Mesenchymal stem cell (in vitro differentiated cells and primary cell): ENCODE measurements at regions not wholly inside any gene's neighbourhood (a gene's known extent, or its start where the extent isn't known, plus 50 kb on each side); places are given as distances from the start of the nearest gene placed in this dataset.

Experiments
- DNase-seq: peaks from one replicate; pipeline ENCODE4 v3.0.0-alpha.2; 2013
- H2AFZ ChIP-seq: one replicate; pipeline ENCODE4 v1.6.1; 2013; ENCODE audit warnings: low read depth, mild to moderate bottlenecking, control low read depth, inconsistent platforms, low read length, moderate library complexity
- H2AK5ac ChIP-seq: 2 replicates; pipeline ENCODE4 v1.6.1; 2013; ENCODE audit warnings: low read length, moderate library complexity, mild to moderate bottlenecking, inconsistent platforms; ENCODE audit not compliant: severe bottlenecking
- H2BK120ac ChIP-seq: one replicate; pipeline ENCODE4 v1.6.1; 2013; ENCODE audit warnings: low read depth, mild to moderate bottlenecking, inconsistent platforms, low read length, moderate library complexity
- H2BK12ac ChIP-seq, 2 experiments: one replicate each; pipeline ENCODE4 v1.6.1; 2013; ENCODE audit warnings: inconsistent platforms in 2 of 2, low read length in 2 of 2, mild to moderate bottlenecking in 2 of 2, moderate library complexity in 2 of 2, control low read depth in 1 of 2
- H2BK15ac ChIP-seq: one replicate; pipeline ENCODE4 v1.6.1; 2013; ENCODE audit warnings: mild to moderate bottlenecking, low read depth, inconsistent platforms; ENCODE audit not compliant: poor library complexity, severe bottlenecking
- H2BK5ac ChIP-seq: 2 replicates; pipeline ENCODE4 v1.6.1; 2013; ENCODE audit warnings: low read depth, mild to moderate bottlenecking, low read length, control low read depth, inconsistent platforms; ENCODE audit not compliant: poor library complexity, severe bottlenecking
- H3K14ac ChIP-seq, 2 experiments: one replicate each; pipeline ENCODE4 v1.6.1; 2013; ENCODE audit warnings: inconsistent platforms in 2 of 2, low read length in 2 of 2, control low read depth in 1 of 2, mild to moderate bottlenecking in 1 of 2, moderate library complexity in 1 of 2
- H3K18ac ChIP-seq, 2 experiments: one replicate each; pipeline ENCODE4 v1.6.1; 2013; ENCODE audit warnings: inconsistent platforms in 2 of 2, low read length in 2 of 2, control low read depth in 1 of 2, low read depth in 1 of 2, mild to moderate bottlenecking in 1 of 2
- H3K23ac ChIP-seq, 2 experiments: one replicate each; pipeline ENCODE4 v1.6.1; 2013; ENCODE audit warnings: inconsistent platforms in 2 of 2, low read length in 2 of 2, mild to moderate bottlenecking in 2 of 2, moderate library complexity in 2 of 2, control low read depth in 1 of 2
- H3K27ac ChIP-seq: 2 replicates; pipeline ENCODE4 v1.5.1; 2013; ENCODE audit warnings: mild to moderate bottlenecking, moderate library complexity, low read length, control low read depth, inconsistent platforms; ENCODE audit not compliant: poor library complexity, severe bottlenecking
- H3K27me3 ChIP-seq, 2 experiments: 2 replicates each; pipeline versions ENCODE4 v1.6.1 to v1.7.0; 2013; ENCODE audit warnings: low read length in 2 of 2, mild to moderate bottlenecking in 2 of 2, moderate library complexity in 2 of 2, control low read depth in 1 of 2, inconsistent platforms in 1 of 2; ENCODE audit not compliant: control insufficient read depth in 1 of 2, insufficient read depth in 1 of 2
- H3K36me3 ChIP-seq, 2 experiments: 2 replicates each; pipeline versions ENCODE4 v1.6.1 to v1.7.0; 2013; ENCODE audit warnings: low read length in 2 of 2, control low read depth in 1 of 2, inconsistent platforms in 1 of 2, low read depth in 1 of 2, mild to moderate bottlenecking in 1 of 2; ENCODE audit not compliant: insufficient read depth in 2 of 2, control insufficient read depth in 1 of 2
- H3K4ac ChIP-seq, 2 experiments: one replicate each; pipeline ENCODE4 v1.6.1; 2013; ENCODE audit warnings: inconsistent platforms in 2 of 2, low read length in 2 of 2, mild to moderate bottlenecking in 2 of 2, moderate library complexity in 2 of 2, control low read depth in 1 of 2, low read depth in 1 of 2
- H3K4me1 ChIP-seq: 2 replicates; pipeline ENCODE4 v1.6.1; 2013; ENCODE audit warnings: low read depth, low read length, control low read depth; ENCODE audit not compliant: control insufficient read depth, insufficient read depth
- H3K4me2 ChIP-seq: 2 replicates; pipeline ENCODE4 v1.6.1; 2013; ENCODE audit warnings: low read length, mild to moderate bottlenecking, inconsistent platforms; ENCODE audit not compliant: poor library complexity, severe bottlenecking
- H3K4me3 ChIP-seq, 2 experiments: 2 replicates each; pipeline versions ENCODE4 v1.5.1 to v1.7.0; 2013; ENCODE audit warnings: low read length in 2 of 2, mild to moderate bottlenecking in 2 of 2, control low read depth in 1 of 2, low read depth in 1 of 2; ENCODE audit not compliant: insufficient read depth in 1 of 2
- H3K79me1 ChIP-seq: replicated peaks from 2 replicates; pipeline ENCODE4 v1.6.1; 2013; ENCODE audit warnings: mild to moderate bottlenecking, control low read depth, low read length, inconsistent platforms; ENCODE audit not compliant: poor library complexity, severe bottlenecking
- H3K9ac ChIP-seq: 2 replicates; pipeline ENCODE4 v1.7.0; 2013; ENCODE audit warnings: mild to moderate bottlenecking, low read length, moderate library complexity
- H3K9me3 ChIP-seq: 2 replicates; pipeline ENCODE4 v1.7.0; 2013; ENCODE audit warnings: mild to moderate bottlenecking, low read length; ENCODE audit not compliant: control insufficient read depth
- H4K8ac ChIP-seq: one replicate; pipeline ENCODE4 v1.6.1; 2013; ENCODE audit warnings: inconsistent platforms, mild to moderate bottlenecking, low read length, moderate library complexity
- H4K91ac ChIP-seq: one replicate; pipeline ENCODE4 v1.6.1; 2013; ENCODE audit warnings: mild to moderate bottlenecking, low read length, inconsistent platforms
- WGBS: methylation state at CpG from one replicate; pipeline ENCODE4 v1.1.7; 2013; ENCODE audit warnings: mixed read lengths; 5-methylcytosine and 5-hydroxymethylcytosine counted together

GRCh38 chrY:19365321-19365720 is 379.2 kb downstream of the KDM5D start:
- no peak overlapping the region for H3K18ac ChIP-seq
- H2BK15ac ChIP-seq, result no peak overlapping the region
- no peak overlapping the region for H3K4me2 ChIP-seq
- no peak overlapping the region for H2BK5ac ChIP-seq
- no peak overlapping the region for H4K91ac ChIP-seq
- H3K4me3 ChIP-seq, result no peak overlapping the region
- H2AK5ac ChIP-seq, result no peak overlapping the region
- H3K36me3 ChIP-seq, result no peaks in the 10 kb centered on the region
- WGBS, result no CpG with 5 or more reads among the region's 2 CpGs
- H2BK120ac ChIP-seq, result no peak overlapping the region
- no peak for DNase-seq
- H3K9ac ChIP-seq, result no peak overlapping the region
- H3K4me1 ChIP-seq, result no peaks in the 10 kb centered on the region
- no peaks in the 10 kb centered on the region for H3K9me3 ChIP-seq
- H3K23ac ChIP-seq, result no peak overlapping the region
- no peaks in the 10 kb centered on the region for H3K79me1 ChIP-seq
- H2BK12ac ChIP-seq, result no peak overlapping the region
- H4K8ac ChIP-seq, result no peak overlapping the region
- no peak overlapping the region for H3K14ac ChIP-seq
- H3K4ac ChIP-seq, result no peak overlapping the region
- H3K27me3 ChIP-seq, result no peaks in the 10 kb centered on the region
- H2AFZ ChIP-seq, result no peak overlapping the region
- no peak overlapping the region for H3K27ac ChIP-seq

GRCh38 chrY:19357249-19357648 is 387.3 kb downstream of the KDM5D start:
- no peaks in the 10 kb centered on the region for H3K36me3 ChIP-seq
- H3K4ac ChIP-seq, result no peak overlapping the region
- H2BK15ac ChIP-seq, result no peak overlapping the region
- H2AK5ac ChIP-seq, result no peak overlapping the region
- H3K79me1 ChIP-seq, result no peaks in the 10 kb centered on the region
- no peak overlapping the region for H3K23ac ChIP-seq
- no peak overlapping the region for H3K4me2 ChIP-seq
- no peak overlapping the region for H2BK5ac ChIP-seq
- no peak overlapping the region for H2BK120ac ChIP-seq
- H3K9me3 ChIP-seq, result no peaks in the 10 kb centered on the region
- no peak overlapping the region for H2BK12ac ChIP-seq
- H2AFZ ChIP-seq, result no peak overlapping the region
- H3K14ac ChIP-seq, result no peak overlapping the region
- no peak overlapping the region for H3K27ac ChIP-seq
- no peaks in the 10 kb centered on the region for H3K27me3 ChIP-seq
- no peak overlapping the region for H4K8ac ChIP-seq
- H3K4me1 ChIP-seq, result no peaks in the 10 kb centered on the region
- no peak overlapping the region for H3K9ac ChIP-seq
- H3K18ac ChIP-seq, result no peak overlapping the region
- H3K4me3 ChIP-seq, result no peak overlapping the region
- H4K91ac ChIP-seq, result no peak overlapping the region
- no CpG with 5 or more reads among the region's 1 CpG for WGBS
- DNase-seq, result no peak

- H3K27ac ChIP-seq, result no peak overlapping the region
- no peak overlapping the region for H4K8ac ChIP-seq
- no peak overlapping the region for H4K91ac ChIP-seq
- no peaks in the 10 kb centered on the region for H3K79me1 ChIP-seq
- no peaks in the 10 kb centered on the region for H3K27me3 ChIP-seq
- H3K4me2 ChIP-seq, result no peak overlapping the region
- H3K4me1 ChIP-seq, result no peaks in the 10 kb centered on the region
- no peaks in the 10 kb centered on the region for H3K9me3 ChIP-seq
- no peak overlapping the region for H2BK120ac ChIP-seq
- H3K4me3 ChIP-seq, result no peak overlapping the region
- H2AFZ ChIP-seq, result no peak overlapping the region
- H2BK15ac ChIP-seq, result no peak overlapping the region
- H2AK5ac ChIP-seq, result no peak overlapping the region
- no peak overlapping the region for H3K4ac ChIP-seq
- no peak overlapping the region for H3K14ac ChIP-seq
- DNase-seq, result no peak
- no peak overlapping the region for H2BK12ac ChIP-seq
- H3K18ac ChIP-seq, result no peak overlapping the region
- H2BK5ac ChIP-seq, result no peak overlapping the region
- H3K9ac ChIP-seq, result no peak overlapping the region
- no peaks in the 10 kb centered on the region for H3K36me3 ChIP-seq
- no peak overlapping the region for H3K23ac ChIP-seq
Observed at GRCh38 chrY:19356735-19357134, 387.8 kb downstream of the KDM5D start.

- no peak overlapping the region for H3K14ac ChIP-seq
- no peak overlapping the region for H3K27ac ChIP-seq
- WGBS, result 78% methylated on average over 1 of the region's 1 CpG
- H3K27me3 ChIP-seq, result no peaks in the 10 kb centered on the region
- H3K4me1 ChIP-seq, result no peaks in the 10 kb centered on the region
- no peak overlapping the region for H2AK5ac ChIP-seq
- no peaks in the 10 kb centered on the region for H3K36me3 ChIP-seq
- no peaks in the 10 kb centered on the region for H3K9me3 ChIP-seq
- no peak overlapping the region for H2AFZ ChIP-seq
- H4K8ac ChIP-seq, result no peak overlapping the region
- H2BK5ac ChIP-seq, result no peak overlapping the region
- H4K91ac ChIP-seq, result no peak overlapping the region
- no peak overlapping the region for H2BK120ac ChIP-seq
- H3K9ac ChIP-seq, result no peak overlapping the region
- no peak overlapping the region for H3K4me2 ChIP-seq
- no peaks in the 10 kb centered on the region for H3K79me1 ChIP-seq
- H2BK15ac ChIP-seq, result no peak overlapping the region
- H3K18ac ChIP-seq, result no peak overlapping the region
- DNase-seq, result no peak
- H2BK12ac ChIP-seq, result no peak overlapping the region
- no peak overlapping the region for H3K4me3 ChIP-seq
- no peak overlapping the region for H3K4ac ChIP-seq
- H3K23ac ChIP-seq, result no peak overlapping the region
Observed at GRCh38 chrY:19354857-19355173, 389.7 kb downstream of the KDM5D start.
